IgD-negative memory B cell (primary cell): ENCODE measurements at regions not wholly inside any gene's neighbourhood (a gene's known extent, or its start where the extent isn't known, plus 50 kb on each side); places are given as distances from the start of the nearest gene placed in this dataset.

Source experiments
- H3K27ac Mint-ChIP-seq, 3 donors: one replicate each; pipeline ENCODE4 v1.8.0; 2020 to 2022; ENCODE audit warnings: mild to moderate bottlenecking in 3 of 3, mixed read lengths in 3 of 3, moderate library complexity in 1 of 3
- H3K27me3 Mint-ChIP-seq: one replicate; pipeline ENCODE4 v1.8.0; 2021; ENCODE audit warnings: mixed read lengths
- H3K36me3 Mint-ChIP-seq: one replicate; pipeline ENCODE4 v1.8.0; 2020; ENCODE audit warnings: mild to moderate bottlenecking, mixed read lengths
- H3K4me1 Mint-ChIP-seq, 3 donors: one replicate each; pipeline ENCODE4 v1.8.0; 2020 to 2022; ENCODE audit warnings: mixed read lengths in 3 of 3, mild to moderate bottlenecking in 1 of 3
- H3K4me3 Mint-ChIP-seq, 4 donors: one replicate each; pipeline ENCODE4 v1.8.0; 2020 to 2022; ENCODE audit warnings: mild to moderate bottlenecking in 4 of 4, mixed read lengths in 4 of 4, moderate library complexity in 3 of 4
- H3K9me3 Mint-ChIP-seq, 3 donors: one replicate each; pipeline ENCODE4 v1.8.0; 2020 to 2021; ENCODE audit warnings: mixed read lengths in 3 of 3, mild to moderate bottlenecking in 1 of 3

DNA sequence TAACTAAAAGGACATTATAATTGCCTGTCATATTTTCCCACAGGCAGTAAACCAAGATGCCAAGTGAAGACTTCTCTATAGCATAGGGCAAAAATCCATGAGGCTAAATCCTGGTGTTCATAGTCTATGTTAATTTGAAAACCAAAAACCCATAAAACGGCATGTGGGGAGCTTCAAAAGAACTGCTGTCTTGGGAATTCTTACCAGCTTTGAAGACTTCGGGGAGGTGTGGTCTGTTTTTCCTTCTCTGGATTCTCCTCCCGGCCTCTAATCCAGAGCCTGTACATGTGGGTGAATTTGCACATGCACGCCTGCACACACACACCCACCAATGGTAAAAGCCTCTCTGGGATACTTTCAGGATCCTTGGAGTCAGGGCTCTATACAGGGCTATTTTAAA is 61.9 kb upstream of the IFNG-AS1 start:
- Mint-ChIP-seq H3K4me3 (no peak overlapping the region), H3K27ac (no peak overlapping the region), H3K27me3 (peaks cover 5% of the 10 kb centered on the region), H3K36me3 (peaks cover 2% of the 10 kb centered on the region), H3K9me3 (peaks cover 0 to 2% (median 0%) of the 10 kb centered on the region in 3 donors), H3K4me1 (peaks cover 0 to 3% (median 1%) of the 10 kb centered on the region in 3 donors)

DNA sequence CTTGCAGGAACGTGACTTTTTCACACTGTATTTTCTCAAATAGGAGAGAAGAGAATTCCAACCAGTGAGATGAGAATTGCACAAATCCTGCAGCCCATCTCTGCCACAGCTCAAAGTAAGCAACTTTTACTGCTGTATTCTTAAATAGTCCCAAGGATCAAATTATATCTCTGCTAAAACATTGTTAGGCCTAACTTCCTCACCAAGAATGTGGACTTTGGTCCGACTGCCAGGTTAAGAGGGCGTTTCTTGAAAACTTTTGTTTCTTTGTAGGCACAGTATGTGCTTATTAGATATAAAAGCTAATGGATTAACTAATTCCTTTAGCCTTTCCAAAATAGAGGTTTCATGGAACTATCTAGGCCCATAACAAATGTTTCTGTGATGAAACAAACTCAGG is 61.4 kb upstream of the IFNG-AS1 start:
- H3K9me3 Mint-ChIP-seq: peaks cover 0 to 2% (median 0%) of the 10 kb centered on the region in 3 donors
- no peak overlapping the region for H3K4me3 Mint-ChIP-seq
- H3K27ac Mint-ChIP-seq: no peak overlapping the region
- peaks cover 5% of the 10 kb centered on the region for H3K27me3 Mint-ChIP-seq
- H3K36me3 Mint-ChIP-seq: peaks cover 2% of the 10 kb centered on the region
- peaks cover 0 to 3% (median 1%) of the 10 kb centered on the region in 3 donors for H3K4me1 Mint-ChIP-seq

- Mint-ChIP-seq H3K9me3 (peaks cover 0 to 2% (median 0%) of the 10 kb centered on the region in 3 donors), H3K36me3 (peaks cover 2% of the 10 kb centered on the region), H3K27me3 (peaks cover 5% of the 10 kb centered on the region), H3K4me1 (peaks cover 0 to 3% (median 1%) of the 10 kb centered on the region in 3 donors), H3K4me3 (no peak overlapping the region), H3K27ac (no peak overlapping the region)
Measured at GRCh38 chr12:67928621-67929383, 60.4 kb upstream of the IFNG-AS1 start.

DNA sequence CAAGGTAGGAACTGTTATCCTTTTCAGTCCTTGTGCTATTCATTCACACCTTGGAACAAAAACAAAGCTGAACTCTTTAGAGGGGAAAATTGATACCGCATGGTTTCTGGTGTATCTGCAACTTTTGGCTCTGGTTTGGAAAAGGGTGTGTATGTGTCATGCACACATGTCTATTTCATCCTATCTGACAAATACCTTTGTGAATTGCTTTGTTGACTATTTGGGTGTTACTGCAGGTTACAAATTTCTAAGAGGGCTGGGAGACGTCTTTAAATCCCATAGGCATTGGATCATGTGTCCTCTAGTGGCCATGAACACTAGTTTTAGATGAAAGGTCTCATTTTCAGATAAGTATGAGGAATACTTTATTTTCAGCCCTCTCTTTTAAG is 59.9 kb upstream of the IFNG-AS1 start:
- peaks cover 3% of the 10 kb centered on the region for H3K36me3 Mint-ChIP-seq
- peaks cover 5% of the 10 kb centered on the region for H3K27me3 Mint-ChIP-seq
- H3K4me3 Mint-ChIP-seq: no peak overlapping the region
- no peak overlapping the region for H3K27ac Mint-ChIP-seq
- H3K9me3 Mint-ChIP-seq: peaks cover 0 to 2% (median 0%) of the 10 kb centered on the region in 3 donors
- H3K4me1 Mint-ChIP-seq: peaks cover 0 to 3% (median 1%) of the 10 kb centered on the region in 3 donors

GRCh38 chr12:67937822-67938221 is 51.4 kb upstream of the IFNG-AS1 start:
- H3K9me3 Mint-ChIP-seq: no peaks in the 10 kb centered on the region
- H3K4me1 Mint-ChIP-seq: peaks cover 0 to 8% (median 3%) of the 10 kb centered on the region in 3 donors
- no peak overlapping the region for H3K4me3 Mint-ChIP-seq
- peaks cover 2% of the 10 kb centered on the region for H3K27me3 Mint-ChIP-seq
- peaks cover 4% of the 10 kb centered on the region for H3K36me3 Mint-ChIP-seq
- H3K27ac Mint-ChIP-seq: no peak overlapping the region
